ENCODE measurements at regions not wholly inside any gene's neighbourhood (a gene's known extent, or its start where the extent isn't known, plus 50 kb on each side); places are given as distances from the start of the nearest gene placed in this dataset.

- no peak overlapping the region for H3K4me3 ChIP-seq (ENCODE audit: low read depth, low read length)
- no peak overlapping the region for H3K27ac ChIP-seq
- no peaks in the 10 kb centered on the region for H3K4me1 ChIP-seq
- no peaks in the 10 kb centered on the region for H3K27me3 ChIP-seq (ENCODE audit: control insufficient read depth, insufficient read depth, low read length)
- H3K79me2 ChIP-seq, result no peaks in the 10 kb centered on the region
- no peak overlapping the region for H2AFZ ChIP-seq
- no peaks in the 10 kb centered on the region for H3K9me3 ChIP-seq (ENCODE audit: control insufficient read depth, low read length)
- H3K36me3 ChIP-seq (ENCODE audit: control insufficient read depth, insufficient read depth, low read length), result no peaks in the 10 kb centered on the region
- H3K4me2 ChIP-seq (ENCODE audit: low read length), result no peak overlapping the region
- TF ChIP-seq, protein P1, sequence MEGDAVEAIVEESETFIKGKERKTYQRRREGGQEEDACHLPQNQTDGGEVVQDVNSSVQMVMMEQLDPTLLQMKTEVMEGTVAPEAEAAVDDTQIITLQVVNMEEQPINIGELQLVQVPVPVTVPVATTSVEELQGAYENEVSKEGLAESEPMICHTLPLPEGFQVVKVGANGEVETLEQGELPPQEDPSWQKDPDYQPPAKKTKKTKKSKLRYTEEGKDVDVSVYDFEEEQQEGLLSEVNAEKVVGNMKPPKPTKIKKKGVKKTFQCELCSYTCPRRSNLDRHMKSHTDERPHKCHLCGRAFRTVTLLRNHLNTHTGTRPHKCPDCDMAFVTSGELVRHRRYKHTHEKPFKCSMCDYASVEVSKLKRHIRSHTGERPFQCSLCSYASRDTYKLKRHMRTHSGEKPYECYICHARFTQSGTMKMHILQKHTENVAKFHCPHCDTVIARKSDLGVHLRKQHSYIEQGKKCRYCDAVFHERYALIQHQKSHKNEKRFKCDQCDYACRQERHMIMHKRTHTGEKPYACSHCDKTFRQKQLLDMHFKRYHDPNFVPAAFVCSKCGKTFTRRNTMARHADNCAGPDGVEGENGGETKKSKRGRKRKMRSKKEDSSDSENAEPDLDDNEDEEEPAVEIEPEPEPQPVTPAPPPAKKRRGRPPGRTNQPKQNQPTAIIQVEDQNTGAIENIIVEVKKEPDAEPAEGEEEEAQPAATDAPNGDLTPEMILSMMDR (IDR thresholded peaks at IDR 0.05), result no peak
- H3K9ac ChIP-seq, result no peak overlapping the region
Observed at GRCh38 chr1:83813576-83813975, 185.4 kb downstream of the TTLL7 start.

GRCh38 chr1:83810144-83810543, 188.8 kb downstream of the TTLL7 start:
- Histone ChIP-seq H3K9ac (no peak overlapping the region), H3K4me3 (ENCODE audit: low read depth, low read length) (no peak overlapping the region), H3K36me3 (ENCODE audit: control insufficient read depth, insufficient read depth, low read length) (no peaks in the 10 kb centered on the region), H3K79me2 (no peaks in the 10 kb centered on the region), H3K27me3 (ENCODE audit: control insufficient read depth, insufficient read depth, low read length) (no peaks in the 10 kb centered on the region), H2AFZ (no peak overlapping the region), H3K9me3 (ENCODE audit: control insufficient read depth, low read length) (no peaks in the 10 kb centered on the region), H3K27ac (no peak overlapping the region), H3K4me1 (no peaks in the 10 kb centered on the region), H3K4me2 (ENCODE audit: low read length) (no peak overlapping the region)
- TF ChIP-seq, protein P1 (IDR thresholded peaks at IDR 0.05), result no peak

- Histone ChIP-seq H3K9ac (no peak overlapping the region), H3K4me1 (no peaks in the 10 kb centered on the region), H3K4me3 (ENCODE audit: low read depth, low read length) (no peak overlapping the region), H3K27ac (no peak overlapping the region), H2AFZ (no peak overlapping the region), H3K9me3 (ENCODE audit: control insufficient read depth, low read length) (no peaks in the 10 kb centered on the region), H3K36me3 (ENCODE audit: control insufficient read depth, insufficient read depth, low read length) (no peaks in the 10 kb centered on the region), H3K79me2 (no peaks in the 10 kb centered on the region), H3K4me2 (ENCODE audit: low read length) (no peak overlapping the region), H3K27me3 (ENCODE audit: control insufficient read depth, insufficient read depth, low read length) (no peaks in the 10 kb centered on the region)
- TF ChIP-seq, protein P1 (IDR thresholded peaks at IDR 0.05), result no peak
Observed at GRCh38 chr1:83808536-83808935, 190.4 kb downstream of the TTLL7 start.

DNA sequence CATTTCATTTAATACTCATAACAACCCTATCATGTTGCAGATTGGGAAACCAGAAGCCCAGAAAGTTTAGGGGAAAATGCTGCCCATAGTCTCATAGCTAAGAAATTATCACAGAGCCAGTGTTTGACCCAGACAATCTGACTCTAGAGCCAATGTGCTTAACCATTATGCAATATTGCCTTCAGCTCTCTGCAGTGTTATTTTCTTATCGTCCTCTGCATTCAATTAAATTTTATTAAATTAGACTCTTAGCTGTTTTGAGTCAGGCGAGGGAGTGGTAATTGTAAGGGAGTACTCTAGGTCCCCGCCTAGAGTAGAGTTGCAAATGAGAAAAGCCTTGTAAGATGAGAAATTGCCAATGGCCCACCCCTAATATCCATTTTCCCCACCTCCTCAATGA, 191.1 kb downstream of the TTLL7 start:
- Histone ChIP-seq H3K79me2 (no peaks in the 10 kb centered on the region), H3K36me3 (ENCODE audit: control insufficient read depth, insufficient read depth, low read length) (no peaks in the 10 kb centered on the region), H3K4me3 (ENCODE audit: low read depth, low read length) (no peak overlapping the region), H2AFZ (no peak overlapping the region), H3K27ac (no peak overlapping the region), H3K4me2 (ENCODE audit: low read length) (no peak overlapping the region), H3K27me3 (ENCODE audit: control insufficient read depth, insufficient read depth, low read length) (no peaks in the 10 kb centered on the region), H3K9ac (no peak overlapping the region), H3K4me1 (no peaks in the 10 kb centered on the region), H3K9me3 (ENCODE audit: control insufficient read depth, low read length) (no peaks in the 10 kb centered on the region)
- TF ChIP-seq, protein P1 (IDR thresholded peaks at IDR 0.05), result no peak

DNA sequence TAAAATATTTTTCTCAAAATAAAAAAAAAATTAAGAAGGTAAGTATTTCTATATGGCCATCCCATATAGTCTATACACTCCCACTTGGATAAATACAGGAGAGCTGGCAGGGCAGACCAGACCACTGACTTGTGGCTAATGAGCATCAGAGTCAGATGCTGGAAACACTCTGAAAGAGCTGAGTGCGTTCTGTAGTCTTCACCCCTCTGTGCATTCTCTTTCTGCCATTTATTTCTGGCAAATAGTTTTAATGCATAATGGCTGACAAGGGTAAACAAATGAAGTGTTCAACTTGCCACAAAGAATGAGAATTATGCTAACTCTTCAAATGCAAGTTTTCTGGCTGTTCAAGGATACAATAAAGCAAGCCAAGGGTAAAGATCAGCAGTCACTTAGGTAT, 191.7 kb downstream of the TTLL7 start:
- Histone ChIP-seq H3K9me3 (ENCODE audit: control insufficient read depth, low read length) (no peaks in the 10 kb centered on the region), H3K27me3 (ENCODE audit: control insufficient read depth, insufficient read depth, low read length) (no peaks in the 10 kb centered on the region), H3K36me3 (ENCODE audit: control insufficient read depth, insufficient read depth, low read length) (no peaks in the 10 kb centered on the region), H3K4me2 (ENCODE audit: low read length) (no peak overlapping the region), H2AFZ (no peak overlapping the region), H3K9ac (no peak overlapping the region), H3K79me2 (no peaks in the 10 kb centered on the region), H3K27ac (no peak overlapping the region), H3K4me1 (no peaks in the 10 kb centered on the region), H3K4me3 (ENCODE audit: low read depth, low read length) (no peak overlapping the region)
- TF ChIP-seq, protein P1 (IDR thresholded peaks at IDR 0.05), result no peak

Measured in parathyroid adenoma (tissue), 2 donors.